NT2/D1 (cell line): ENCODE measurements at regions not wholly inside any gene's neighbourhood (a gene's known extent, or its start where the extent isn't known, plus 50 kb on each side); places are given as distances from the start of the nearest gene placed in this dataset.

Experiments
- SUZ12 ChIP-seq: IDR thresholded peaks from 2 replicates; pipeline ENCODE4 v1.6.1; 2011; ENCODE audit not compliant: insufficient read length, insufficient read depth; ENCODE audit errors: extremely low read depth
- YY1 ChIP-seq: IDR thresholded peaks from 2 replicates; pipeline ENCODE4 v1.6.1; 2011; ENCODE audit not compliant: insufficient read length, insufficient read depth
- ZNF274 ChIP-seq: IDR thresholded peaks from 2 replicates; pipeline ENCODE4 v1.6.1; 2011; ENCODE audit warnings: mild to moderate bottlenecking, low read depth, low read length

- TF ChIP-seq ZNF274 (no peak), YY1 (no peak), SUZ12 (no peak)
Measured at GRCh38 chr10:83617692-83618545, 521.4 kb upstream of the GHITM start.
